DOHH2 (cell line): ENCODE measurements at regions not wholly inside any gene's neighbourhood (a gene's known extent, or its start where the extent isn't known, plus 50 kb on each side); places are given as distances from the start of the nearest gene placed in this dataset.

Experiments used
- H3F3A ChIP-seq: fragments of 200-600 bp; sonication (generic), shearing (Covaris generic); 2 replicates; pipeline ENCODE4 v1.6.0; 2016; ENCODE audit warnings: antibody characterized with exemption, mild to moderate bottlenecking; ENCODE audit not compliant: control insufficient read depth, insufficient read depth
- H3K27ac ChIP-seq: fragments of 200-600 bp; sonication (generic); 2 replicates; pipeline ENCODE4 v1.5.1; 2014; ENCODE audit warnings: low read depth, mild to moderate bottlenecking, low read length, moderate library complexity
- H3K27me3 ChIP-seq: fragments of 200-600 bp; sonication (generic); 2 replicates; pipeline ENCODE4 v1.6.1; 2014; ENCODE audit warnings: mild to moderate bottlenecking, low read length, mixed read lengths; ENCODE audit not compliant: control insufficient read depth
- H3K36me3 ChIP-seq: fragments of 200-600 bp; sonication (generic); 2 replicates; pipeline ENCODE4 v1.6.1; 2014; ENCODE audit warnings: mild to moderate bottlenecking, low read length, moderate library complexity, mixed read lengths; ENCODE audit not compliant: control insufficient read depth
- H3K4me1 ChIP-seq: fragments of 200-600 bp; sonication (generic); 2 replicates; pipeline ENCODE4 v1.6.1; 2014; ENCODE audit warnings: mild to moderate bottlenecking, low read length, mixed read lengths; ENCODE audit not compliant: control insufficient read depth
- H3K4me2 ChIP-seq: fragments of 200-600 bp; sonication (generic); 2 replicates; pipeline ENCODE4 v1.6.0; 2014; ENCODE audit warnings: mild to moderate bottlenecking, low read length, moderate library complexity
- H3K4me3 ChIP-seq: fragments of 200-600 bp; sonication (generic); 2 replicates; pipeline ENCODE4 v1.5.1; 2014; ENCODE audit warnings: mild to moderate bottlenecking, low read length, mixed read lengths
- H3K79me2 ChIP-seq: fragments of 200-600 bp; sonication (generic); 2 replicates; pipeline ENCODE4 v1.6.1; 2014; ENCODE audit warnings: mild to moderate bottlenecking, low read length, mixed read lengths; ENCODE audit not compliant: control insufficient read depth
- H3K9me2 ChIP-seq: fragments of 200-600 bp; sonication (generic); replicated peaks from 2 replicates; pipeline ENCODE4 v1.6.1; 2014; ENCODE audit warnings: mild to moderate bottlenecking, low read length, mixed read lengths; ENCODE audit not compliant: control insufficient read depth
- H3K9me3 ChIP-seq: fragments of 200-600 bp; sonication (generic); 2 replicates; pipeline ENCODE4 v1.6.1; 2014; ENCODE audit warnings: antibody characterized with exemption, low read length, mixed read lengths; ENCODE audit not compliant: control insufficient read depth, insufficient read depth
- H4K20me1 ChIP-seq: fragments of 200-600 bp; sonication (generic); 2 replicates; pipeline ENCODE4 v1.6.0; 2014; ENCODE audit warnings: low read depth, mild to moderate bottlenecking, antibody characterized with exemption, low read length, moderate library complexity; ENCODE audit not compliant: control insufficient read depth, insufficient read depth
- CTCF ChIP-seq: fragments of 200-600 bp; sonication (generic); IDR thresholded peaks from one replicate; pipeline ENCODE4 v1.5.1; 2014; ENCODE audit warnings: antibody characterized with exemption, mild to moderate bottlenecking, low read depth, low read length; ENCODE audit not compliant: poor library complexity, severe bottlenecking
- EZH2phosphoT487 ChIP-seq: fragments of 200-600 bp; sonication (generic); IDR thresholded peaks from 2 replicates; pipeline ENCODE4 v1.6.1; 2017; ENCODE audit warnings: borderline replicate concordance, mild to moderate bottlenecking, antibody characterized with exemption, low read length, moderate library complexity, mixed read lengths

- TF ChIP-seq CTCF (no peak), EZH2phosphoT487 (no peak)
- no peak overlapping the region for H3K4me3 ChIP-seq
- no peaks in the 10 kb centered on the region for H3K9me3 ChIP-seq
- H4K20me1 ChIP-seq = no peaks in the 10 kb centered on the region
- no peak overlapping the region for H3K27ac ChIP-seq
- H3K4me1 ChIP-seq = no peaks in the 10 kb centered on the region
- H3K79me2 ChIP-seq = no peaks in the 10 kb centered on the region
- no peaks in the 10 kb centered on the region for H3K27me3 ChIP-seq
- H3K9me2 ChIP-seq = no peaks in the 10 kb centered on the region
- no peak overlapping the region for H3K4me2 ChIP-seq
- no peaks in the 10 kb centered on the region for H3F3A ChIP-seq
- H3K36me3 ChIP-seq = no peaks in the 10 kb centered on the region
Observed at GRCh38 chr1:79322511-79323027, 316.0 kb upstream of the ADGRL4 start.

DNA sequence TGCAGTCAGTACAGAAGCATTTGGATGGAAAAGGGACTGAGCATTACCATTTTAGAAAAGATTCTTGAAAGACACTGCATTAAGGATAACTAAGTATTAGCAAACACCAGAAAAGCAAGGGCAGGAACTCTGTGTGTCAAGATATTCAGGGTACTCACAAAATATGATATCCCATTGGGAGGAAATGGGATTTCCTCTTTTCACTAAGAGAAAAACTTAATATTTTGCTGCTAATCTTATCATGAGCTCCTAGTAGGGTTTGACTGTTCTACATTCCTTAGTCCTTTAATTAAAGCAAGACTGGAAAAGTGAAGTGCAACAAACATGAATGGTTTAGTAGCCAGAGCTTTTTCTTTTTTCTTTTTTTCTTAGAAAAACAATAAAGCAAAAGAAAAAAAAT is 305.9 kb upstream of the ADGRL4 start:
- H3K4me3 ChIP-seq = no peak overlapping the region
- H3K4me1 ChIP-seq = no peaks in the 10 kb centered on the region
- no peaks in the 10 kb centered on the region for H3F3A ChIP-seq
- H3K4me2 ChIP-seq = no peak overlapping the region
- no peaks in the 10 kb centered on the region for H3K27me3 ChIP-seq
- H3K9me2 ChIP-seq = no peaks in the 10 kb centered on the region
- no peaks in the 10 kb centered on the region for H3K79me2 ChIP-seq
- no peak overlapping the region for H3K27ac ChIP-seq
- H3K36me3 ChIP-seq = no peaks in the 10 kb centered on the region
- no peaks in the 10 kb centered on the region for H4K20me1 ChIP-seq
- no peaks in the 10 kb centered on the region for H3K9me3 ChIP-seq
- no peak for TF ChIP-seq EZH2phosphoT487
- no peak for TF ChIP-seq CTCF

- Histone ChIP-seq H3K79me2 (no peaks in the 10 kb centered on the region), H4K20me1 (no peaks in the 10 kb centered on the region), H3K36me3 (no peaks in the 10 kb centered on the region), H3K4me3 (no peak overlapping the region), H3K4me1 (no peaks in the 10 kb centered on the region), H3F3A (no peaks in the 10 kb centered on the region), H3K9me3 (no peaks in the 10 kb centered on the region), H3K9me2 (no peaks in the 10 kb centered on the region), H3K27me3 (no peaks in the 10 kb centered on the region), H3K27ac (no peak overlapping the region), H3K4me2 (no peak overlapping the region)
- TF ChIP-seq CTCF (no peak), EZH2phosphoT487 (no peak)
Observed at GRCh38 chr1:79310609-79311008, 304.1 kb upstream of the ADGRL4 start.

- Histone ChIP-seq H3K27ac (no peak overlapping the region), H3F3A (no peaks in the 10 kb centered on the region), H3K4me3 (no peak overlapping the region), H3K4me1 (no peaks in the 10 kb centered on the region), H3K4me2 (no peak overlapping the region), H4K20me1 (no peaks in the 10 kb centered on the region), H3K36me3 (no peaks in the 10 kb centered on the region), H3K79me2 (no peaks in the 10 kb centered on the region), H3K9me2 (no peaks in the 10 kb centered on the region), H3K9me3 (no peaks in the 10 kb centered on the region), H3K27me3 (no peaks in the 10 kb centered on the region)
- TF ChIP-seq EZH2phosphoT487 (no peak), CTCF (no peak)
Observed at GRCh38 chr1:79304131-79304530, 297.6 kb upstream of the ADGRL4 start.
